Lower leg skin (tissue), 4 donors: ENCODE measurements at regions not wholly inside any gene's neighbourhood (a gene's known extent, or its start where the extent isn't known, plus 50 kb on each side); places are given as distances from the start of the nearest gene placed in this dataset.

ENCODE experiments used
- DNase-seq, 2 donors: peaks; one replicate each; pipeline ENCODE4 v3.0.0-alpha.2; 2019; ENCODE audit warnings: low spot score in 2 of 2
- H3K4me3 ChIP-seq: fragments of 200-600 bp; sonication (generic); 2 replicates; pipeline ENCODE4 v1.5.1; 2017; ENCODE audit warnings: mild to moderate bottlenecking, low read depth; ENCODE audit not compliant: poor library complexity, severe bottlenecking
- CTCF ChIP-seq, 3 donors: fragments of 450-650 bp; IDR thresholded peaks; one replicate each; pipeline ENCODE4 v1.5.1; 2016; ENCODE audit warnings: antibody characterized with exemption in 3 of 3, mild to moderate bottlenecking in 3 of 3, moderate library complexity in 2 of 3
- POLR2A ChIP-seq, 2 donors: fragments of 450-650 bp; IDR thresholded peaks; one replicate each; pipeline ENCODE4 v1.6.1; 2016 to 2017; ENCODE audit warnings: antibody characterized with exemption in 2 of 2, mild to moderate bottlenecking in 1 of 2, moderate library complexity in 1 of 2
- WGBS, 2 donors: methylation state at CpG; one replicate each; pipeline ENCODE4 v1.1.5; 2018; 5-methylcytosine and 5-hydroxymethylcytosine counted together
- intact Hi-C: fragments of 100-400 bp; cut with DNase I; formaldehyde crosslinking; loops from one replicate; pipeline ENCODE4 v1.15.0; 2023; ENCODE audit warnings: low total_unique reads

GRCh38 chr15:62270216-62270921 lies 105.3 kb upstream of the C2CD4B start:
- no peak for DNase-seq

GRCh38 chr15:62272290-62272689 lies 107.2 kb upstream of the C2CD4B start:
- intact Hi-C loops: no loop called here
- TF ChIP-seq CTCF (IDR thresholded peaks at IDR 0.05) (no peak), POLR2A (IDR thresholded peaks at IDR 0.05) (no peak)
- no peak overlapping the region for H3K4me3 ChIP-seq
- WGBS, 2 donors: 97 to 100% methylated on average over 1 of the region's 1 CpG
- no peak for DNase-seq

More at GRCh38 chr15:62270216-62270921, 105.3 kb upstream of the C2CD4B start:
- H3K4me3 ChIP-seq: no peak overlapping the region
- TF ChIP-seq CTCF (IDR thresholded peaks at IDR 0.05): no peak
- no peak for TF ChIP-seq POLR2A (IDR thresholded peaks at IDR 0.05)
- WGBS, 2 donors: 84 to 89% methylated on average over 10 of the region's 10 CpGs
- intact Hi-C loops: no loop called here

- no peak overlapping the region for H3K4me3 ChIP-seq
- no peak for TF ChIP-seq POLR2A (IDR thresholded peaks at IDR 0.05)
- TF ChIP-seq CTCF (IDR thresholded peaks at IDR 0.05): no peak
- DNase-seq: no peak
- 75 to 82% methylated on average over 7 of the region's 7 CpGs for WGBS, 2 donors
- intact Hi-C loops: no loop called here
Measured at GRCh38 chr15:62275831-62276230, 110.7 kb upstream of the C2CD4B start.

- 50 to 55% methylated on average over 2 of the region's 2 CpGs for WGBS, 2 donors
- no peak for TF ChIP-seq POLR2A (IDR thresholded peaks at IDR 0.05)
- TF ChIP-seq CTCF (IDR thresholded peaks at IDR 0.05): no peak
- intact Hi-C loops: no loop called here
- H3K4me3 ChIP-seq: no peak overlapping the region
- DNase-seq: no peak
Measured at GRCh38 chr15:62277816-62278394, 112.8 kb upstream of the C2CD4B start.

- 68 to 72% methylated on average over 4 of the region's 4 CpGs for WGBS, 2 donors
- no peak for DNase-seq
- TF ChIP-seq POLR2A (IDR thresholded peaks at IDR 0.05) (no peak), CTCF (IDR thresholded peaks at IDR 0.05) (no peak)
- H3K4me3 ChIP-seq: no peak overlapping the region
- intact Hi-C loops: no loop called here
Measured at GRCh38 chr15:62278534-62278933, 113.4 kb upstream of the C2CD4B start.
